ENCODE measurements at regions not wholly inside any gene's neighbourhood (a gene's known extent, or its start where the extent isn't known, plus 50 kb on each side); places are given as distances from the start of the nearest gene placed in this dataset.

- TF ChIP-seq EP300 (IDR thresholded peaks at IDR 0.05; ENCODE audit: low read depth) = no peak
- TF ChIP-seq CTCF (IDR thresholded peaks at IDR 0.05) = no peak
- TF ChIP-seq POLR2A (IDR thresholded peaks at IDR 0.05) = no peak
Measured at GRCh38 chr19:56960959-56961543, 120.5 kb upstream of the PEG3 start.

Data from transverse colon (tissue), 3 donors.